ENCODE measurements at regions not wholly inside any gene's neighbourhood (a gene's known extent, or its start where the extent isn't known, plus 50 kb on each side); places are given as distances from the start of the nearest gene placed in this dataset.

DNA sequence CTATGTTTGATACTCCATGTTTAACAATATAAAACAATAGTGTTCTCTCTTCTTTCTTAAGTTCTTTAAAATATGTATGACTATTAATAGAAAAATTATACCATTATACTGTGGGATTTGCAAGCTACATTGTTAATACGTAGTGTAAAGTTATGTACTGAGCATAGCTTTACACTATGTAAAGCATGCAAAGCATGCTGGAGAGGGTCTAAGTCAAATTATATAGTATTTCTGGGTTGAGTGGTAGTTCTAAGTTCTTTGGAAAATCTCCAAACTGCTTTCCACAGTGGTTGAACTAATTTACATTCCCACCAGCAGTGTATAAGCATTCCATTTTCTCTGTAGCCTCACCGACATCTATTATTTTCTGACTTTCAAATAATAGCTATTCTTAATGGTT lies 253.0 kb downstream of the RAP2B start:
- TF ChIP-seq POLR2A (IDR thresholded peaks at IDR 0.05; ENCODE audit: low read length), result no peak
- no peak for TF ChIP-seq GATA1 (IDR thresholded peaks at IDR 0.05; ENCODE audit: low read depth, low read length)
